Stimulated activated naive B cell treated with anti-CD40 and anti-IgM and Interleukin-4, amounts not matched to agents 10 μg/mL and 1 μg/mL and 100 μg/mL, for 72 hours (primary cell): ENCODE measurements at regions not wholly inside any gene's neighbourhood (a gene's known extent, or its start where the extent isn't known, plus 50 kb on each side); places are given as distances from the start of the nearest gene placed in this dataset.
A peak's percentile ranks its signal among the peaks of the same experiment; 100 is the strongest.

Experiments used
- ATAC-seq, 2 donors: fragments of 150-1000 bp; cut with Tn5 transposase; replicated peaks; 2 replicates each; pipeline ENCODE4 v1.10.0; 2021; ENCODE audit warnings: moderate library complexity in 1 of 2
- DNase-seq: peaks from one replicate; pipeline ENCODE4 v3.0.0; 2021
- H3K27ac Mint-ChIP-seq: one replicate; pipeline ENCODE4 v1.8.0; 2022; ENCODE audit warnings: mild to moderate bottlenecking, mixed read lengths
- H3K27me3 Mint-ChIP-seq, 2 donors: one replicate each; pipeline ENCODE4 v1.8.0; 2022; ENCODE audit warnings: mixed read lengths in 2 of 2
- H3K36me3 Mint-ChIP-seq, 2 donors: one replicate each; pipeline ENCODE4 v1.8.0; 2022; ENCODE audit warnings: mixed read lengths in 2 of 2, mild to moderate bottlenecking in 1 of 2
- H3K4me1 Mint-ChIP-seq, 2 donors: one replicate each; pipeline ENCODE4 v1.8.0; 2022; ENCODE audit warnings: mixed read lengths in 2 of 2, mild to moderate bottlenecking in 1 of 2
- H3K4me3 Mint-ChIP-seq, 2 donors: one replicate each; pipeline ENCODE4 v1.8.0; 2022; ENCODE audit warnings: mild to moderate bottlenecking in 2 of 2, mixed read lengths in 2 of 2, moderate library complexity in 1 of 2
- H3K9me3 Mint-ChIP-seq, 2 donors: one replicate each; pipeline ENCODE4 v1.8.0; 2022; ENCODE audit warnings: mixed read lengths in 2 of 2, mild to moderate bottlenecking in 1 of 2

DNA sequence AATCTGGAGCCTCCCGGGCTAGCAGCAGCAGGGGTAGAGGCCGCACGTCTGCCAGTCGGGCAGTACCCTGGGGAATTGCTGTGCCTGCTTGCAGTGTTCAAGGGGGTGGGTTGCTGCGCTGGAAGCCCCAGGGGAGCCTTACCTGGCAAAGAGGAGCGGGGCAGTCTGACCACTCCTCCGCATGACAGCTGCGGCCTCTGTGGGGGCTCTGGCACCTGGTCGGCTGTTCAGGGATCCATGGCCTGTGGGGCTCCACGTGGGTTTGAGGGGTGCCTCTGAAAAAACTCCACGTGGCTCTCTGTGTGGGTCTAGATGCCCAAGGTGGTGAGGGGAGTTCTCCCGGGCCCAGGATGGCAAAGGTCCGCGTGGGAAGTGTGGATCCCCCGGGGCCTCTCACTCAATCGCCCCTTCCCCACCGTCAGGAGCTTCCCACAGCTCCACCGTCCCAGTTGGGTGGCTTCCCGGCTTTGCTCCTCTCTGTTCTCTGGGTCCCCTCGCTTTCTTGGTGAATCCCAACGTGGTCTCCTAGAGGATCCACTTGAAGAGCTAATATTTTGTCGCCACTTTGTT is 184.5 kb downstream of the EFHB start:
- H3K4me3 Mint-ChIP-seq = no peak overlapping the region
- peaks cover 0 to 8% of the 10 kb centered on the region in 2 donors for H3K9me3 Mint-ChIP-seq
- H3K27ac Mint-ChIP-seq = no peak overlapping the region
- ATAC-seq (no peak), DNase-seq (no peak)
- no peaks in the 10 kb centered on the region for H3K4me1 Mint-ChIP-seq
- no peaks in the 10 kb centered on the region for H3K27me3 Mint-ChIP-seq
- peaks cover 0 to 2% of the 10 kb centered on the region in 2 donors for H3K36me3 Mint-ChIP-seq

DNA sequence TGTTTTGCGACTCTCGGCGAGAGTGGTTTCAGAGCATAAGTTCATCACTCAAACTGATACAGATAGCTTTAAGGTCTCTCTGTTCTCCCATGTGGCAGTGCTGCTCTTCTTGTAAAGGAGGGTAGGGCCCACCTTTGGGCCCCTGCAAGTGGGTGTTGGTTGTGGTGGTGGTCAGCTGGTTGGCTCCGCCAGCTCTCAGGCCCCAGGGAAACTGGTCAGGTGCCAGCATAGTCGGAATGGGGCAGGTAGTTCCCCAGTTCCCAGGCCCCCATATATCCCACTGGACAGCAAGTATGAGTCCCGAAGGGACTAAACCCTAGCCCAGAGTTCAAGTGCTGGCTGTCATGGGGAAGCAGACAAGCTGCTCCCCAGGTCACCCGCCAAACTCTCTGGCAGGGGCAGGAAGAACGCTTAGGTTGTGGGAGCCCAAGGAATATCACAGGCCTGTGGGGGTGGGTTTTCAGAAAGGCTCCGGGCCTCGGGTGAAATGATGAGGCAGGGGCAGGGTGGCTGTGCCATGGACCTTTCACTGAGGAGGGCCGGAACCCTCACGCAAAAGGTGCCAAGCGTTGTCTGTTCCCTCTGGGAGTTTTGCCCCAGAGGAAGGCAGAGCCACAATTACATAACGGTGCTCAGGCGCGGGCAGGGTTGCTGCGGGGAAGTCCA is 185.1 kb downstream of the EFHB start:
- peaks cover 0 to 2% of the 10 kb centered on the region in 2 donors for H3K36me3 Mint-ChIP-seq
- H3K27me3 Mint-ChIP-seq = no peaks in the 10 kb centered on the region
- peaks cover 0 to 8% of the 10 kb centered on the region in 2 donors for H3K9me3 Mint-ChIP-seq
- no peak for ATAC-seq
- no peak overlapping the region for H3K4me3 Mint-ChIP-seq
- no peaks in the 10 kb centered on the region for H3K4me1 Mint-ChIP-seq
- H3K27ac Mint-ChIP-seq = no peak overlapping the region
- no peak for DNase-seq

DNA sequence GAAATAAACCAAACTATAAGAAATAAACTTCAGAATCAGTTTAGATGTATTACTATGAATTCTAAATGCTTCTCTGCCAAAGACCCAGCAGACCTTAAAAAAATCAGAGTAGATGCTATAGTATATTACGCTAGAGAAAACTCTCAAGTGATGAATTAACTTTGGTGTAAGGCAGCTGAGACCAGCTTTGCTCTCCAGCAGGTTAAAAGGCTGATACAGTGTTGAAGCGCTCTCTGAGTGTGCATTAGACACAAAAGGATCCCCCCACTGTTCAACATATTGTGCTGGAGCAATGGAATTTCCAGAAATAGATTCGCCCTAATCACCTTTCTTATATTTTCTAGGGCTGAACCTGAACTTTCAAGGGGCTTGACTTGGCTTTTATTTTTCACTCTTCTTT is 190.0 kb downstream of the EFHB start:
- Mint-ChIP-seq H3K36me3 (peaks cover 0 to 2% of the 10 kb centered on the region in 2 donors), H3K27ac (no peak overlapping the region), H3K27me3 (no peaks in the 10 kb centered on the region), H3K9me3 (peaks cover 0 to 4% of the 10 kb centered on the region in 2 donors), H3K4me3 (no peak overlapping the region), H3K4me1 (no peaks in the 10 kb centered on the region)
- ATAC-seq (no peak), DNase-seq (no peak)

DNA sequence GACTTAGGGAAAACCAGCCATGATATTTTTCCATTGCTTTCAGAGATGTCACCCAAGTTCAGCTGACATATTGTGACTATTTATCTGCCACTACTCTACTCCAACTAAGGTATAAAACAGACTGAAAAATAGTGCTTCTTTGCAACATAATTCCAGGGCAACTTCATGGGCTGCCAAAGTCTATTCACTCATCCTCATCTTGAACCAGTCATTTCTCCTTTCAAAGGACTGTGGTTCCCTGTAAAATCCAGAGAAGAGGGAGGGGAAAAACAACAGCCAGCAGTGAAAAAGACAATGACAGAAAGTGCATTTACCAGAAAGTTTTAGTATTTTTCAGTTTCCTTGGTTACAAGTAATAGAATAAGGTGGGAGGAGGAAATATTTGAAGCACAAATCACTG is 191.1 kb downstream of the EFHB start:
- Mint-ChIP-seq H3K9me3 (no peaks in the 10 kb centered on the region), H3K27ac (no peak overlapping the region), H3K4me1 (no peaks in the 10 kb centered on the region), H3K4me3 (no peak overlapping the region), H3K27me3 (no peaks in the 10 kb centered on the region), H3K36me3 (no peaks in the 10 kb centered on the region)
- DNase-seq = no peak
- no peak for ATAC-seq

DNA sequence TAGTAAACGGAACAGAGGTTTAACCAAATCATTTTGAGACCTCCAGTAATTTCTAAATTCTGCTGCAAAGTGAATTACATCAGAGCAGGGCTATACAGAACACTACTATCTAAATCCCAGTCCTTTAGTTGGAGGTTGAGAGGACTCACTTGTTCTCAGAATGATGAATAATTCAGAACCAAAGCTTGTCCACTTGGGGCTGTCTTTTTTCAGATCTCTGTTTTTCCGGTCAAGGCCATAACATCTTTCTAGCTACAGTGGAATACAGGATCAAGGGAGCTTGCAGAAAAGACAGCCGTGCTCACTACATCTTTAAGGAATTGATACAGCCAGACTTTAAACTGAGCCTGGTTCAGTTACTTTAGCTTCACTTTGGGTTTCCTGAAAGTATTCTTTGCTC is 194.5 kb downstream of the EFHB start:
- no peaks in the 10 kb centered on the region for H3K4me1 Mint-ChIP-seq
- no peak for ATAC-seq
- H3K36me3 Mint-ChIP-seq = no peaks in the 10 kb centered on the region
- no peaks in the 10 kb centered on the region for H3K27me3 Mint-ChIP-seq
- no peak overlapping the region for H3K27ac Mint-ChIP-seq
- H3K4me3 Mint-ChIP-seq = no peak overlapping the region
- no peaks in the 10 kb centered on the region for H3K9me3 Mint-ChIP-seq
- DNase-seq = no peak

DNA sequence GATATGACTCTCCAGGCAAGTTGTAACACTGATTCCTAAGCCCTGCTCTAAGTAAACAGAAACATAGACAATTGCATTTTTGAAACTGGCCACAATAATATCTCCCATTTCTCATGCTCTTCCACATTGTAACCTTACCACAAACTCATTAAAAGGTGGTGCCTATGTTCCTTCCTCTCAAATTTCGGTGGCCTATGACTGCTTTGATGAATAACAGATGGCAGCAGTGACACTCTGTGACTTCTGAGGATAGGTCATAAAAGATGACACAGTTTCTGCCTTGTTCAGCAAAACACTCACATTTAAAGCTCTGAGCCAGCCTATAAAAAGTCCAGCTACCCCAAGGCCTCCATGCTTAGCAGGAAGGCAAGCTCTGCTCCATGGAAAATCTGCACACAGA is 195.2 kb downstream of the EFHB start:
- DNase-seq (no peak), ATAC-seq (no peak)
- no peaks in the 10 kb centered on the region for H3K9me3 Mint-ChIP-seq
- no peaks in the 10 kb centered on the region for H3K27me3 Mint-ChIP-seq
- H3K4me3 Mint-ChIP-seq = no peak overlapping the region
- no peak overlapping the region for H3K27ac Mint-ChIP-seq
- H3K36me3 Mint-ChIP-seq = no peaks in the 10 kb centered on the region
- no peaks in the 10 kb centered on the region for H3K4me1 Mint-ChIP-seq

DNA sequence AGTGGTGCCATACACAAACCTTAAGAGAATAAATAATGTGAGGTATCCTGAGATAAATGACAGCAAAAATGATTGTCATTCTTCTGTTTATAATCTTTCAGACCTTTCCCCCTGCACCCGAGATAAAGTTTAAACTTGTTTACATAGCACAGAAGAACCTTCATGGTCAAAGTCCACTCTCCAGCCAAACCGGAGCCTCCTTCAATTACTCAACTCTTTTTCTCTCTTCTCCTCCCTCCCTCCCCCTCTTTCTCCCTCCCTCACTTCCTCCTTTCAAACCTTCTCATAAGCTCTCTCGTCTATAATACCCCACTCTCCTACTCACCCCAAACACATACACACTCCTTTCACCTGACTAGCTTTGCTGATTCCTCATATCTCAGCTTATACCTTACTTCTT is 198.9 kb downstream of the EFHB start:
- H3K4me3 Mint-ChIP-seq = no peak overlapping the region
- no peaks in the 10 kb centered on the region for H3K36me3 Mint-ChIP-seq
- H3K9me3 Mint-ChIP-seq = no peaks in the 10 kb centered on the region
- ATAC-seq = no peak
- H3K4me1 Mint-ChIP-seq = no peaks in the 10 kb centered on the region
- H3K27ac Mint-ChIP-seq = no peak overlapping the region
- DNase-seq = no peak
- no peaks in the 10 kb centered on the region for H3K27me3 Mint-ChIP-seq

DNA sequence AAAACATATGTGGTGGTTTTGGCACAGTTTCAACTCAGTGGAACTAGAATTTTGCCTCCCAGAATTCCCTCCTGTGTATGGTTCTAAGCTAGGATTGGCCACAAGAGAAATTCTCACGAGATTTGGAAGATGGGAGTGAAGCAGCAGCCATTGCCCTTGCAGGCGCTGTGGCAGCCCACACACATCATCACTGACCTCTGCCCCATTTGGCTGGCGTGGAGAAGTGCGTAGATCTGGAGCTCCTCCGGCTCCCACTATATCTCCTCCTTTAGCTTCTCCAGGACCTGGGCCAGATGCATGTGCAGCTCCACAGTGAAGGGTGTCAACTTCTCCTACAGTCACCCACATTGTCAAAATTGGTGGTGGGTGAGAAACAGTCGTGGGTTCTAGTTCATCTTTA is 199.6 kb downstream of the EFHB start:
- Mint-ChIP-seq H3K36me3 (no peaks in the 10 kb centered on the region), H3K4me1 (no peaks in the 10 kb centered on the region), H3K27me3 (no peaks in the 10 kb centered on the region), H3K27ac (no peak overlapping the region), H3K4me3 (no peak overlapping the region), H3K9me3 (no peaks in the 10 kb centered on the region)
- ATAC-seq (no peak), DNase-seq (no peak)

DNA sequence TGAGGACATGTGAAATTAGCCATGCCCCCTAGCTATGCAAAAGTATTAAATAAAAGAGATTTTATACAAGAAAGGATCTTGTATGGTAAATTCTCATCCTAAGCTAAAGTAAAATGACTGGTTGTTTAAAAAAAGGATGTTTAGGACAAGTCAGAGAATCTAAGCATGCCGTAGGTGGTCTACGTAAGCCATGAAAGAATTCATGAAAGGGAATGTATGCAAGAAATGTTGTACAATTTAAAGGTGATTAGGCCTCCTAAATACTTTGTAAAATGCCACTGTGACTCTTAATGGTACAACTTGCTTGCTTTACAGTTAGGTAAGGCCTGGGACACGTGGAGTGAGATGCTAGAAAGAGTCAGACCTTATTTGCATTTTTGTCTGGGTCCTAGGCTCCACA is 209.0 kb downstream of the EFHB start:
- Mint-ChIP-seq H3K9me3 (no peaks in the 10 kb centered on the region), H3K27me3 (peaks cover 6 to 7% of the 10 kb centered on the region in 2 donors), H3K27ac (no peak overlapping the region), H3K4me3 (no peak overlapping the region), H3K4me1 (no peaks in the 10 kb centered on the region), H3K36me3 (no peaks in the 10 kb centered on the region)
- DNase-seq = no peak
- ATAC-seq = no peak

DNA sequence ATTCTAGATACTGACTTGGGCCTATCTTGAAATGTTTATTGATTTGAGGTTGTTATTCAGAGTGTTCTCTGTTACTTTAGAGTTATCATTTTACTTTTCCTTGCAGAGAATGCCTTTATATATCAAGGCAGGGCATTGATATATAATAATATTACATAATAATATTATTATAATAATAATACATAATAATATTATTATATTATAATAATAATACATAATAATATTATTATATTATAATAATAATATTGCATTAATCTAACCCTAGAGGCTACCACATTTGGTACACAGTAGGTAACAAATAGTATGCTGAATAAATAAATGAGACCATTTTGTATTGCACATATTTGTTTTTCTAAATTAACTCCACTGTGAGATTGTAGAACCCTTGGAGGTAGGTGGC is 216.3 kb downstream of the EFHB start:
- ATAC-seq = no peak
- DNase-seq = no peak
- no peaks in the 10 kb centered on the region for H3K9me3 Mint-ChIP-seq
- no peaks in the 10 kb centered on the region for H3K36me3 Mint-ChIP-seq
- H3K4me3 Mint-ChIP-seq = no peak overlapping the region
- H3K27me3 Mint-ChIP-seq = peaks cover 6 to 7% of the 10 kb centered on the region in 2 donors
- no peak overlapping the region for H3K27ac Mint-ChIP-seq
- no peaks in the 10 kb centered on the region for H3K4me1 Mint-ChIP-seq

DNA sequence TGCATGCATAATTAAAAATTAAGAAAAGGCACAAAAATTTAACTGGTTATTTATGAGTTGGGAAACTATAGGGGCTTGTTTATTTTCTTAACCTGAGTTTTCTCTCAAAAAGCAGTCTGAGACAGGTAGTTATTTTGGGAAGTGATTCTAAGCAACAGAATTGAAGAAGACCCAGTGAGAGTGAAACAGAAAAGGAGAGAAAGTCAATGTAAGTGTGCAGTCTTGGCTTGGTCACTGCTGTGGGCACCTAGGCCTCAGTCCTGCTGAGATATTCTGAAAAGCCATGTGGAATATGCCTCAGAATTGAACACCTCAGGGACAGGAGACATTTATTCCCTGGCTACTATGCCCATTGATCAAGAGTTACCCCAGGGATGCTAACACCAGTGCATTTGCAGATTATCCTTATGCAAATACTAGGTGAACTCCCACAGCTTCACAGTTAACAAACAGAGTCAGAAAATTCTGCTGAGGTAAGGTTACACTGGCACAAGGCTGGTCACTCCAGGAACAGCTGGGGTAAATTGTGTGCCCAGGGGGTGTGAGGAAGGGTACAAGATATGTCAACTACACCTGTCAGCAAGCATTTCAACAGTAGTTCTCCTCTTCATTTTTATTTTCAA is 222.7 kb downstream of the EFHB start:
- H3K27me3 Mint-ChIP-seq = peaks cover 0 to 7% of the 10 kb centered on the region in 2 donors
- DNase-seq (no peak), ATAC-seq (no peak)
- no peak overlapping the region for H3K27ac Mint-ChIP-seq
- no peaks in the 10 kb centered on the region for H3K36me3 Mint-ChIP-seq
- no peak overlapping the region for H3K4me3 Mint-ChIP-seq
- H3K9me3 Mint-ChIP-seq = no peaks in the 10 kb centered on the region
- H3K4me1 Mint-ChIP-seq = peaks cover 6 to 7% of the 10 kb centered on the region in 2 donors

DNA sequence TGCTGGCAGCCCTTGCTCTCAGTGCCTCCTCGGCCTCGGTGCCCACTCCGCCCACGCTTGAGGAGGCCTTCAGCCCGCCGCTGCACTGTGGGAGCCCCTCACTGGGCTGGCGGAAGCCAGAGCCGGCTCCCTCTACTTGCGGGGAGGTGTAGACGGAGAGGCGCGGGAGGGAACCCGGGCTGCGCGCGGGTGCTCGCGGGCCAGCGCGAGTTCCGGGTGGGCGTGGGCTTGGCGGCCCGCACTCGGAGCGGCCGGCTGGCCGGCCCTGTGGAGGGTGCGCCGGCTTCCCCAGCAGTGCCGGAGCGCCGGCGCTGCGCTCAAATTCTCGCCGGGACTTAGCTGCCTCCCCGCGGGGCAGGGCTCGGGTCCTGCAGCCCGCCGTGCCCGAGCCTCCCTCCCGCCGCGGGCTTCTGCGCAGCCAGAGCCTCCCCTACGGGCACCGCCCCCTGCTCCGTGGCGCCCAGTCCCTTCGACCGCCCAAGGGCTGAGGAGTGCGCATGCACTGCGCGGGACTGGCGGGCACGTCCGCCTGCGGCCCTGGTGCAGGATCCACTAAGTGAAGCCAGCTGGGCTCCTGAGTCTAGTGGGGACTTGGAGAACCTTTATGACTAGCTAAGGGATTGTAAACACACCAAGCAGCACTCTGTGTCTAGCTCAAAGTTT is 231.5 kb downstream of the EFHB start:
- H3K4me1 Mint-ChIP-seq = peaks cover 8 to 14% of the 10 kb centered on the region in 2 donors
- DNase-seq (no peak), ATAC-seq (peak in 1 of 2 donors; percentile 52)
- no peaks in the 10 kb centered on the region for H3K9me3 Mint-ChIP-seq
- H3K27me3 Mint-ChIP-seq = no peaks in the 10 kb centered on the region
- no peak overlapping the region for H3K27ac Mint-ChIP-seq
- H3K4me3 Mint-ChIP-seq = peak overlapping the region in 1 of 2 donors; percentile 51
- H3K36me3 Mint-ChIP-seq = no peaks in the 10 kb centered on the region

DNA sequence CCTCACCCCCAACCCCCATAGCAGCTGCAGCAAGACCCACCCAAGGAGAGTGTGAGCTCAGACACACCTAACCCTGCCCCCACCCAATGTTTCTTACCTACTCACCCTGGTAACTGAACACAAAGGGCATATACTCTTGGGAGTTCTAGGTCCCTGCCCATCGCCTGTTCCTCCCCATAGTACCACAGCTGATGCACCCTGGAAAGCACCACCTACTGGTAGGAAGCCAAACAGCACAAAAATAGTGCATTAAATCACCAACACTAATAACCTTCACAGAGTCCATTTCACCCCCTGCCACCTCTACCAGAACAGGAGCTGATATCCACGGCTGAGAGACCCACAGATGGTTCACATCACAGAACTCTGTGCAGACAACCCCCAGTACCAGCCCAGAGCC is 245.2 kb downstream of the EFHB start:
- H3K4me3 Mint-ChIP-seq = no peak overlapping the region
- peaks cover 13 to 19% of the 10 kb centered on the region in 2 donors for H3K36me3 Mint-ChIP-seq

DNA sequence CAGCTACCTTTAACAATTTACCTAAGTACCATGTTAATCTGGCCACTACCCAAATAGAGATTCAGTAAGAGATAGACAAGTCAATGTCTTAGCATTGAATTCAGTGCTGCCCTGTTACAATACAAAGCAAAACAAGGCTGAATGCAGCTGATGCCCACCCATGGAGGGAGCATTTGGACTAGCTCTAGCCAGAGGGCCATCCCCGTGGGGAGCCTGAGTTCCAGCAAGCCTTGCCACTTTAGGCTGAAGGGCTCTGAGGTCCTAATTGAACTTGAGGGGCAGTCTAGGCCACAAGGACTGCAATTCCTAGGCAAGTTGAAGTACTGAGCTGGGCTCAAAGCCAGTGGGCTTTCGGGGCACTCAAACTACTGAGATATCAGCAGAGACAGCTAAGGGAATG is 265.9 kb downstream of the EFHB start:
- peaks cover 0 to 6% of the 10 kb centered on the region in 2 donors for H3K4me1 Mint-ChIP-seq
- no peak for ATAC-seq
- no peaks in the 10 kb centered on the region for H3K36me3 Mint-ChIP-seq
- no peak for DNase-seq
- H3K27ac Mint-ChIP-seq = no peak overlapping the region
- H3K4me3 Mint-ChIP-seq = no peak overlapping the region
- H3K27me3 Mint-ChIP-seq = no peaks in the 10 kb centered on the region
- H3K9me3 Mint-ChIP-seq = peaks cover 0 to 2% of the 10 kb centered on the region in 2 donors

More for the DNA sequence above, 245.2 kb downstream of the EFHB start:
- no peak overlapping the region for H3K27ac Mint-ChIP-seq
- H3K9me3 Mint-ChIP-seq = peaks cover 26 to 36% of the 10 kb centered on the region in 2 donors
- DNase-seq (no peak), ATAC-seq (no peak)
- peaks cover 2 to 9% of the 10 kb centered on the region in 2 donors for H3K4me1 Mint-ChIP-seq
- peaks cover 0 to 13% of the 10 kb centered on the region in 2 donors for H3K27me3 Mint-ChIP-seq

DNA sequence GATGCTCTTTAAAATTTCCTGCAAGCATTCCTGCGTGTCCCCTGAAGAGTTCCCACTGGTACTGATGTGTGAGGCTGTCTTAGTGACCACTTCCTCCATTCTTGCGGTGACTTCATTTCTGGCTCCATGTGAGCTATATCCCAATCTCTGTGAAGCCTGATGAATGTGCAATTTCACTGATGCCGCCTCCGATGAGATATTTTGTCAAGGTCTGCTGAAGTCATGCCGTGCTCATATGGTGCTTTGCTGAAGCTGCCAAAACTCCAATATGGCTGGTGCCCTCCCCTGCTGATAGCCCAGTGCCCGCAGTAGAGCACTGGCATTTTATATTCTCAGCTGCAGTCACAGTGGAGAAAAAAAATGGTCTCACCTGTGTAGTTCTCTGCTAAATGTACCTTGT is 271.5 kb downstream of the EFHB start:
- H3K27ac Mint-ChIP-seq = no peak overlapping the region

More for the DNA sequence above, 271.5 kb downstream of the EFHB start:
- Mint-ChIP-seq H3K9me3 (peaks cover 0 to 6% of the 10 kb centered on the region in 2 donors), H3K27me3 (peaks cover 0 to 7% of the 10 kb centered on the region in 2 donors), H3K36me3 (no peaks in the 10 kb centered on the region), H3K4me3 (no peak overlapping the region), H3K4me1 (no peaks in the 10 kb centered on the region)
- no peak for DNase-seq
- no peak for ATAC-seq
